Adrenal gland (tissue), 9 donors: ENCODE measurements at regions not wholly inside any gene's neighbourhood (a gene's known extent, or its start where the extent isn't known, plus 50 kb on each side); places are given as distances from the start of the nearest gene placed in this dataset.

Experiments
- DNase-seq, 7 donors: peaks; one replicate each; pipeline ENCODE4 v3.0.0-alpha.2; 2019 to 2020
- H3K27ac ChIP-seq, 5 donors: fragments of 200-600 bp; sonication (generic) in 4 of 5; 1 replicate in 3 of 5; 2 replicates in 2 of 5; pipeline versions ENCODE4 v1.5.1 to v1.8.0; 2016 to 2020; ENCODE audit warnings: mild to moderate bottlenecking in 1 of 5
- H3K27me3 ChIP-seq: fragments of 200-600 bp; 2 replicates; pipeline ENCODE4 v1.8.0; 2021
- H3K36me3 ChIP-seq, 2 donors: fragments of 200-600 bp; replicated peaks in 1 of 2; 1 replicate in 1 of 2; 2 replicates in 1 of 2; pipeline versions ENCODE4 v1.5.1 to v1.8.0; 2018 to 2022
- H3K4me1 ChIP-seq, 2 donors: fragments of 200-600 bp; replicated peaks in 1 of 2; 1 replicate in 1 of 2; 2 replicates in 1 of 2; pipeline versions ENCODE4 v1.5.1 to v1.8.0; 2018 to 2021
- H3K4me3 ChIP-seq, 4 donors: fragments of 200-600 bp; sonication (generic) in 3 of 4; one replicate each; pipeline ENCODE4 v1.5.1; 2016 to 2018
- H3K9me3 ChIP-seq, 3 donors: fragments of 200-600 bp; sonication (generic) in 1 of 3; replicated peaks in 1 of 3; 1 replicate in 2 of 3; 2 replicates in 1 of 3; pipeline versions ENCODE4 v1.5.1 to v1.8.0; 2016 to 2021
- CTCF ChIP-seq, 6 experiments: fragments of 450-650 bp in 4 of 6; fragments of 200-600 bp in 2 of 6; sonication (generic) in 1 of 6; IDR thresholded peaks; 1 replicate in 5 of 6; 2 replicates in 1 of 6; pipeline versions ENCODE4 v1.5.1 to v1.8.0; 2016 to 2021; ENCODE audit warnings: antibody characterized with exemption in 6 of 6, mild to moderate bottlenecking in 2 of 6, moderate library complexity in 1 of 6
- POLR2A ChIP-seq, 2 donors: fragments of 450-650 bp; IDR thresholded peaks; one replicate each; pipeline ENCODE4 v1.6.1; 2017; ENCODE audit warnings: antibody characterized with exemption in 2 of 2, mild to moderate bottlenecking in 2 of 2, moderate library complexity in 1 of 2
- WGBS, 4 donors: extraction: QIAGEN DNeasy Blood & Tissue Kit in 2 of 4; methylation state at CpG; one replicate each; pipeline versions ENCODE4 v1.1.5 to v1.1.7; 2013 to 2017; 5-methylcytosine and 5-hydroxymethylcytosine counted together
- intact Hi-C, 2 donors: fragments of 100-400 bp; cut with DNase I; formaldehyde crosslinking; loops; one replicate each; pipeline versions ENCODE4 v1.14.1 to v1.15.0; 2022 to 2023
- donor health status: healthy with polysubstance abuse.
- donor health status: Bipolar disorder and iron deficiency.
- donor health status: DM: yes; HTN: yes; CAD: no.
- donor health status: DM: no; HTN: no; CAD: no.
- donor health status: DM: no; HTN: no; CAD: no.

DNA sequence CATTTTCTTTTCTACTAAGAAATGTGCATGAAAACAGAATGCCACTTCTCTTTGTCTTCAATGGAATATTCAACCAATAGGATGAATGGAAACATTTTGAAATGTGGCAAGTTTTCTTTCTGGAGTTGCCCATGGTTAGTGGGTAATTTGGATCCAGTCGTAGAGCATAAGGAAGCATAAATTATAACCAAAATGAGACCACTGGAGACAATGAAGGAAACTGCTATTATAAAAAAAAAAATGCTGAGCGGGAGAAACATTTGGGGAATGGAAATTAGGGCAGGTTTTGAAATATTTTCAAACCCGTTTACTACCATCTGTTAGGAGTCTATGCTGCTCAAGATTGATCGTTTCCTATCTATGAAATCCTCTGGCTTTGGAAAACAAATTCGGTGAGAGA lies 182.9 kb upstream of the PRKCQ start:
- Histone ChIP-seq H3K4me1 (no peaks in the 10 kb centered on the region), H3K36me3 (no peaks in the 10 kb centered on the region), H3K9me3 (no peaks in the 10 kb centered on the region), H3K27ac (no peak overlapping the region), H3K27me3 (no peaks in the 10 kb centered on the region), H3K4me3 (no peak overlapping the region)
- intact Hi-C loops = no loop called here
- no peak for TF ChIP-seq CTCF (IDR thresholded peaks at IDR 0.05)
- TF ChIP-seq POLR2A (IDR thresholded peaks at IDR 0.05) = no peak
- no peak for DNase-seq
- WGBS, 4 donors = 46 to 49% (median 48%) methylated on average over 5 of the region's 5 CpGs

DNA sequence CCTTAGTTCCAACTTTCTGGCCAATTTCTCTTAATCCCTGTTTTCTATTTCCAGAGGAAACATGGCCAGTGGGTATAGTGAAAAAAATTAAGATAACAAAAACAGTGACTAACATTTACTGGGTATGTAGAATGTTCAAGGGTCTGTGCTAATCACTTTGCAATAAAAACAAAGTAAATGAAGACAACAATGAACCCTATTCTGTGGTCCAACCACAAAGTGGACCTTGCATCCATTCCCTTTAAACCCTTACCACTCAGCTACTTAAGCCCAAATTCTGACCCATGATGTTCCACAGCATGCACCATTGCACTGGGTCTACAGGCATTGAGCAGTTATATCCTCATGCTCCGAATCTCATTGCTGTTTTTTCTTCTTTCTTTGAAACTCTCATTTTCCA lies 179.9 kb upstream of the PRKCQ start:
- TF ChIP-seq POLR2A (IDR thresholded peaks at IDR 0.05) (no peak), CTCF (IDR thresholded peaks at IDR 0.05) (no peak)
- no peak overlapping the region for H3K27ac ChIP-seq
- no peaks in the 10 kb centered on the region for H3K27me3 ChIP-seq
- no peaks in the 10 kb centered on the region for H3K4me1 ChIP-seq
- H3K9me3 ChIP-seq = no peaks in the 10 kb centered on the region
- WGBS, 4 donors = 71 to 87% (median 81%) methylated on average over 1 of the region's 1 CpG
- H3K36me3 ChIP-seq = no peaks in the 10 kb centered on the region
- H3K4me3 ChIP-seq = no peak overlapping the region
- intact Hi-C loops = no loop called here
- no peak for DNase-seq

GRCh38 chr10:6757158-6757557 lies 177.1 kb upstream of the PRKCQ start:
- WGBS, 4 donors = 54 to 85% (median 62%) methylated on average over 4 to 7 of the region's 7 CpGs

GRCh38 chr10:6756716-6757115 lies 176.6 kb upstream of the PRKCQ start:
- intact Hi-C loops = no loop called here
- Histone ChIP-seq H3K4me3 (no peak overlapping the region), H3K27me3 (no peaks in the 10 kb centered on the region), H3K9me3 (no peaks in the 10 kb centered on the region), H3K27ac (no peak overlapping the region), H3K36me3 (no peaks in the 10 kb centered on the region), H3K4me1 (no peaks in the 10 kb centered on the region)
- WGBS, 4 donors = 56 to 69% (median 65%) methylated on average over 2 of the region's 2 CpGs
- TF ChIP-seq POLR2A (IDR thresholded peaks at IDR 0.05) (no peak), CTCF (IDR thresholded peaks at IDR 0.05) (no peak)
- DNase-seq = no peak

More at GRCh38 chr10:6757158-6757557, 177.1 kb upstream of the PRKCQ start:
- Histone ChIP-seq H3K36me3 (no peaks in the 10 kb centered on the region), H3K27me3 (no peaks in the 10 kb centered on the region), H3K4me1 (no peaks in the 10 kb centered on the region), H3K9me3 (no peaks in the 10 kb centered on the region), H3K4me3 (no peak overlapping the region), H3K27ac (no peak overlapping the region)
- intact Hi-C loops = no loop called here
- DNase-seq = no peak
- TF ChIP-seq POLR2A (IDR thresholded peaks at IDR 0.05) = no peak
- no peak for TF ChIP-seq CTCF (IDR thresholded peaks at IDR 0.05)
